HEK293 (cell line): ENCODE measurements at regions not wholly inside any gene's neighbourhood (a gene's known extent, or its start where the extent isn't known, plus 50 kb on each side); places are given as distances from the start of the nearest gene placed in this dataset.

Source experiments
- SP2 ChIP-seq: fragments of 450-650 bp; formaldehyde crosslinking; IDR thresholded peaks from 2 replicates; pipeline ENCODE4 v1.5.1; 2016; ENCODE audit warnings: missing biosample characterization, missing genetic modification characterization
- ZBTB20 ChIP-seq: fragments of 450-650 bp; formaldehyde crosslinking; IDR thresholded peaks from 2 replicates; pipeline ENCODE4 v1.5.1; 2016; ENCODE audit warnings: missing biosample characterization, missing genetic modification characterization
- ZBTB8A ChIP-seq: fragments of 450-650 bp; formaldehyde crosslinking; IDR thresholded peaks from 2 replicates; pipeline ENCODE4 v1.5.1; 2016; ENCODE audit warnings: missing biosample characterization, missing genetic modification characterization
- ZNF184 ChIP-seq: fragments of 450-650 bp; IDR thresholded peaks from 2 replicates; pipeline ENCODE4 v1.5.1; 2018; ENCODE audit warnings: missing biosample characterization, mild to moderate bottlenecking, missing genetic modification characterization
- ZNF274 ChIP-seq, 2 experiments: fragments of 200-500 bp in 1 of 2; fragments of 450-650 bp in 1 of 2; sonication (Bioruptor generic) in 1 of 2; formaldehyde crosslinking in 1 of 2; IDR thresholded peaks; 2 replicates each; pipeline versions ENCODE4 v1.5.1 to v1.6.1; 2014 to 2016; ENCODE audit warnings: borderline replicate concordance in 1 of 2, inconsistent platforms in 1 of 2, low read length in 1 of 2, missing biosample characterization in 1 of 2, missing genetic modification characterization in 1 of 2
- ZNF785 ChIP-seq: fragments of 450-650 bp; formaldehyde crosslinking; IDR thresholded peaks from 2 replicates; pipeline ENCODE4 v1.5.1; 2016; ENCODE audit warnings: missing biosample characterization, missing genetic modification characterization
- TF ChIP-seq, protein P1 (sequence below): fragments of 450-650 bp; formaldehyde crosslinking; IDR thresholded peaks from 2 replicates; pipeline ENCODE4 v1.5.1; 2017; ENCODE audit warnings: missing biosample characterization, missing genetic modification characterization
- TF ChIP-seq, protein P2 (sequence below): fragments of 450-650 bp; formaldehyde crosslinking; IDR thresholded peaks from 2 replicates; pipeline ENCODE4 v1.5.1; 2016; ENCODE audit warnings: missing biosample characterization, missing genetic modification characterization
- TF ChIP-seq, protein P3 (sequence below): fragments of 450-650 bp; formaldehyde crosslinking; conservative IDR thresholded peaks from 2 replicates; pipeline ENCODE4 v1.5.1; 2016; ENCODE audit warnings: low read depth, missing biosample characterization, missing genetic modification characterization
- TF ChIP-seq, protein P4 (sequence below): fragments of 450-650 bp; formaldehyde crosslinking; IDR thresholded peaks from 2 replicates; pipeline ENCODE4 v1.5.1; 2016; ENCODE audit warnings: missing biosample characterization, missing genetic modification characterization

DNA sequence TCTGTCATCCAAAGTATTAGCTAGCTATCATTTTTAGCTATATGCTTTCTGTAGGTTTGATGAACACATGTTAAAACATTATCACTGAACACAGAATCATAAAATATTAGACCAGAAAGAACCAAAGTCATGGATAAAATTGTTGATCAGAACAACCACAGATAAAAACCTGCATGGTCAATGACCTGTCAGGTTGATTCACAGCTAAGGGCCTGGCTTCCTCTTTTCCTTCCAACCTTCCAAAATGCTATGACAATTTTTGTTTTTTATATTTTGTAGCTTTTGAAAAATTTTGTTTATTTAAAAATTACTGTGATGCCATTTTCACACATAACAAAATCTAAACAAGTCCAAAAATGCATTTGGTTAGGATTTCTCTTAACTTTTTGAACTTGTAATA lies 444.4 kb upstream of the CHRM2 start:
- TF ChIP-seq, protein P1, sequence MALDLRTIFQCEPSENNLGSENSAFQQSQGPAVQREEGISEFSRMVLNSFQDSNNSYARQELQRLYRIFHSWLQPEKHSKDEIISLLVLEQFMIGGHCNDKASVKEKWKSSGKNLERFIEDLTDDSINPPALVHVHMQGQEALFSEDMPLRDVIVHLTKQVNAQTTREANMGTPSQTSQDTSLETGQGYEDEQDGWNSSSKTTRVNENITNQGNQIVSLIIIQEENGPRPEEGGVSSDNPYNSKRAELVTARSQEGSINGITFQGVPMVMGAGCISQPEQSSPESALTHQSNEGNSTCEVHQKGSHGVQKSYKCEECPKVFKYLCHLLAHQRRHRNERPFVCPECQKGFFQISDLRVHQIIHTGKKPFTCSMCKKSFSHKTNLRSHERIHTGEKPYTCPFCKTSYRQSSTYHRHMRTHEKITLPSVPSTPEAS (tag by site-specific recombination) = no peak
- TF ChIP-seq SP2 (no peak), ZNF184 (tag by site-specific recombination) (no peak), ZBTB20 (tag by site-specific recombination) (no peak), ZBTB8A (tag by site-specific recombination) (no peak), ZNF274 (IDR thresholded peaks at IDR 0.05; ENCODE audit: low read length) (no peak), ZNF274 (tag by site-specific recombination; IDR thresholded peaks at IDR 0.05; ENCODE audit: borderline replicate concordance) (no peak), ZNF785 (tag by site-specific recombination) (no peak)
- TF ChIP-seq, protein P2, sequence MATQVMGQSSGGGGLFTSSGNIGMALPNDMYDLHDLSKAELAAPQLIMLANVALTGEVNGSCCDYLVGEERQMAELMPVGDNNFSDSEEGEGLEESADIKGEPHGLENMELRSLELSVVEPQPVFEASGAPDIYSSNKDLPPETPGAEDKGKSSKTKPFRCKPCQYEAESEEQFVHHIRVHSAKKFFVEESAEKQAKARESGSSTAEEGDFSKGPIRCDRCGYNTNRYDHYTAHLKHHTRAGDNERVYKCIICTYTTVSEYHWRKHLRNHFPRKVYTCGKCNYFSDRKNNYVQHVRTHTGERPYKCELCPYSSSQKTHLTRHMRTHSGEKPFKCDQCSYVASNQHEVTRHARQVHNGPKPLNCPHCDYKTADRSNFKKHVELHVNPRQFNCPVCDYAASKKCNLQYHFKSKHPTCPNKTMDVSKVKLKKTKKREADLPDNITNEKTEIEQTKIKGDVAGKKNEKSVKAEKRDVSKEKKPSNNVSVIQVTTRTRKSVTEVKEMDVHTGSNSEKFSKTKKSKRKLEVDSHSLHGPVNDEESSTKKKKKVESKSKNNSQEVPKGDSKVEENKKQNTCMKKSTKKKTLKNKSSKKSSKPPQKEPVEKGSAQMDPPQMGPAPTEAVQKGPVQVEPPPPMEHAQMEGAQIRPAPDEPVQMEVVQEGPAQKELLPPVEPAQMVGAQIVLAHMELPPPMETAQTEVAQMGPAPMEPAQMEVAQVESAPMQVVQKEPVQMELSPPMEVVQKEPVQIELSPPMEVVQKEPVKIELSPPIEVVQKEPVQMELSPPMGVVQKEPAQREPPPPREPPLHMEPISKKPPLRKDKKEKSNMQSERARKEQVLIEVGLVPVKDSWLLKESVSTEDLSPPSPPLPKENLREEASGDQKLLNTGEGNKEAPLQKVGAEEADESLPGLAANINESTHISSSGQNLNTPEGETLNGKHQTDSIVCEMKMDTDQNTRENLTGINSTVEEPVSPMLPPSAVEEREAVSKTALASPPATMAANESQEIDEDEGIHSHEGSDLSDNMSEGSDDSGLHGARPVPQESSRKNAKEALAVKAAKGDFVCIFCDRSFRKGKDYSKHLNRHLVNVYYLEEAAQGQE (tag by site-specific recombination) = no peak
- TF ChIP-seq, protein P3, sequence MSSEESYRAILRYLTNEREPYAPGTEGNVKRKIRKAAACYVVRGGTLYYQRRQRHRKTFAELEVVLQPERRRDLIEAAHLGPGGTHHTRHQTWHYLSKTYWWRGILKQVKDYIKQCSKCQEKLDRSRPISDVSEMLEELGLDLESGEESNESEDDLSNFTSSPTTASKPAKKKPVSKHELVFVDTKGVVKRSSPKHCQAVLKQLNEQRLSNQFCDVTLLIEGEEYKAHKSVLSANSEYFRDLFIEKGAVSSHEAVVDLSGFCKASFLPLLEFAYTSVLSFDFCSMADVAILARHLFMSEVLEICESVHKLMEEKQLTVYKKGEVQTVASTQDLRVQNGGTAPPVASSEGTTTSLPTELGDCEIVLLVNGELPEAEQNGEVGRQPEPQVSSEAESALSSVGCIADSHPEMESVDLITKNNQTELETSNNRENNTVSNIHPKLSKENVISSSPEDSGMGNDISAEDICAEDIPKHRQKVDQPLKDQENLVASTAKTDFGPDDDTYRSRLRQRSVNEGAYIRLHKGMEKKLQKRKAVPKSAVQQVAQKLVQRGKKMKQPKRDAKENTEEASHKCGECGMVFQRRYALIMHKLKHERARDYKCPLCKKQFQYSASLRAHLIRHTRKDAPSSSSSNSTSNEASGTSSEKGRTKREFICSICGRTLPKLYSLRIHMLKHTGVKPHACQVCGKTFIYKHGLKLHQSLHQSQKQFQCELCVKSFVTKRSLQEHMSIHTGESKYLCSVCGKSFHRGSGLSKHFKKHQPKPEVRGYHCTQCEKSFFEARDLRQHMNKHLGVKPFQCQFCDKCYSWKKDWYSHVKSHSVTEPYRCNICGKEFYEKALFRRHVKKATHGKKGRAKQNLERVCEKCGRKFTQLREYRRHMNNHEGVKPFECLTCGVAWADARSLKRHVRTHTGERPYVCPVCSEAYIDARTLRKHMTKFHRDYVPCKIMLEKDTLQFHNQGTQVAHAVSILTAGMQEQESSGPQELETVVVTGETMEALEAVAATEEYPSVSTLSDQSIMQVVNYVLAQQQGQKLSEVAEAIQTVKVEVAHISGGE = no peak
- TF ChIP-seq, protein P4, sequence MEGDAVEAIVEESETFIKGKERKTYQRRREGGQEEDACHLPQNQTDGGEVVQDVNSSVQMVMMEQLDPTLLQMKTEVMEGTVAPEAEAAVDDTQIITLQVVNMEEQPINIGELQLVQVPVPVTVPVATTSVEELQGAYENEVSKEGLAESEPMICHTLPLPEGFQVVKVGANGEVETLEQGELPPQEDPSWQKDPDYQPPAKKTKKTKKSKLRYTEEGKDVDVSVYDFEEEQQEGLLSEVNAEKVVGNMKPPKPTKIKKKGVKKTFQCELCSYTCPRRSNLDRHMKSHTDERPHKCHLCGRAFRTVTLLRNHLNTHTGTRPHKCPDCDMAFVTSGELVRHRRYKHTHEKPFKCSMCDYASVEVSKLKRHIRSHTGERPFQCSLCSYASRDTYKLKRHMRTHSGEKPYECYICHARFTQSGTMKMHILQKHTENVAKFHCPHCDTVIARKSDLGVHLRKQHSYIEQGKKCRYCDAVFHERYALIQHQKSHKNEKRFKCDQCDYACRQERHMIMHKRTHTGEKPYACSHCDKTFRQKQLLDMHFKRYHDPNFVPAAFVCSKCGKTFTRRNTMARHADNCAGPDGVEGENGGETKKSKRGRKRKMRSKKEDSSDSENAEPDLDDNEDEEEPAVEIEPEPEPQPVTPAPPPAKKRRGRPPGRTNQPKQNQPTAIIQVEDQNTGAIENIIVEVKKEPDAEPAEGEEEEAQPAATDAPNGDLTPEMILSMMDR (tag by site-specific recombination) = no peak
